DOHH2 (cell line): ENCODE measurements at regions not wholly inside any gene's neighbourhood (a gene's known extent, or its start where the extent isn't known, plus 50 kb on each side); places are given as distances from the start of the nearest gene placed in this dataset.

ENCODE experiments used
- H3F3A ChIP-seq: fragments of 200-600 bp; sonication (generic), shearing (Covaris generic); 2 replicates; pipeline ENCODE4 v1.6.0; 2016; ENCODE audit warnings: antibody characterized with exemption, mild to moderate bottlenecking; ENCODE audit not compliant: control insufficient read depth, insufficient read depth
- H3K27ac ChIP-seq: fragments of 200-600 bp; sonication (generic); 2 replicates; pipeline ENCODE4 v1.5.1; 2014; ENCODE audit warnings: low read depth, mild to moderate bottlenecking, low read length, moderate library complexity
- H3K27me3 ChIP-seq: fragments of 200-600 bp; sonication (generic); 2 replicates; pipeline ENCODE4 v1.6.1; 2014; ENCODE audit warnings: mild to moderate bottlenecking, low read length, mixed read lengths; ENCODE audit not compliant: control insufficient read depth
- H3K36me3 ChIP-seq: fragments of 200-600 bp; sonication (generic); 2 replicates; pipeline ENCODE4 v1.6.1; 2014; ENCODE audit warnings: mild to moderate bottlenecking, low read length, moderate library complexity, mixed read lengths; ENCODE audit not compliant: control insufficient read depth
- H3K4me1 ChIP-seq: fragments of 200-600 bp; sonication (generic); 2 replicates; pipeline ENCODE4 v1.6.1; 2014; ENCODE audit warnings: mild to moderate bottlenecking, low read length, mixed read lengths; ENCODE audit not compliant: control insufficient read depth
- H3K4me2 ChIP-seq: fragments of 200-600 bp; sonication (generic); 2 replicates; pipeline ENCODE4 v1.6.0; 2014; ENCODE audit warnings: mild to moderate bottlenecking, low read length, moderate library complexity
- H3K4me3 ChIP-seq: fragments of 200-600 bp; sonication (generic); 2 replicates; pipeline ENCODE4 v1.5.1; 2014; ENCODE audit warnings: mild to moderate bottlenecking, low read length, mixed read lengths
- H3K79me2 ChIP-seq: fragments of 200-600 bp; sonication (generic); 2 replicates; pipeline ENCODE4 v1.6.1; 2014; ENCODE audit warnings: mild to moderate bottlenecking, low read length, mixed read lengths; ENCODE audit not compliant: control insufficient read depth
- H3K9me2 ChIP-seq: fragments of 200-600 bp; sonication (generic); replicated peaks from 2 replicates; pipeline ENCODE4 v1.6.1; 2014; ENCODE audit warnings: mild to moderate bottlenecking, low read length, mixed read lengths; ENCODE audit not compliant: control insufficient read depth
- H3K9me3 ChIP-seq: fragments of 200-600 bp; sonication (generic); 2 replicates; pipeline ENCODE4 v1.6.1; 2014; ENCODE audit warnings: antibody characterized with exemption, low read length, mixed read lengths; ENCODE audit not compliant: control insufficient read depth, insufficient read depth
- H4K20me1 ChIP-seq: fragments of 200-600 bp; sonication (generic); 2 replicates; pipeline ENCODE4 v1.6.0; 2014; ENCODE audit warnings: low read depth, mild to moderate bottlenecking, antibody characterized with exemption, low read length, moderate library complexity; ENCODE audit not compliant: control insufficient read depth, insufficient read depth
- CTCF ChIP-seq: fragments of 200-600 bp; sonication (generic); IDR thresholded peaks from one replicate; pipeline ENCODE4 v1.5.1; 2014; ENCODE audit warnings: antibody characterized with exemption, mild to moderate bottlenecking, low read depth, low read length; ENCODE audit not compliant: poor library complexity, severe bottlenecking
- EZH2phosphoT487 ChIP-seq: fragments of 200-600 bp; sonication (generic); IDR thresholded peaks from 2 replicates; pipeline ENCODE4 v1.6.1; 2017; ENCODE audit warnings: borderline replicate concordance, mild to moderate bottlenecking, antibody characterized with exemption, low read length, moderate library complexity, mixed read lengths

DNA sequence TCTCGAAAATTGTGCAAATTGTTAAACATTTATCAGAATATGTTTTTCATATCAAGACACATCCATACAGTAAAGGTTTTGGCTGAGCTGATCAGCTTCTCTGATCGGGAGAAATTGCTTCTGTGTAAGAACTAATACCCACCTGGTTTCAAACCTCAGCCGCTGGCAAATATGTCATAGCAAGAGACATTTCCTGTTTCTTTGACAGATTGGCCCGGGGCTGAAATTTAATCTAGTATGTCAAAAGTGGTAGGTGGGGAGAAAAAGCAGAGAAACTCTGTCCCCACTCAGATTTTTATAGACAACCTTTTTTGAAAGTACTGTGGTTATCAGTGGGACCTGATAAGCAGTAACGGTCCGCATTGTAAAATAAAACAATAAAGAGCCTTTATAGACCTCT is 88.8 kb upstream of the SLC24A5 start:
- Histone ChIP-seq H3K9me3 (no peaks in the 10 kb centered on the region), H3K27me3 (no peaks in the 10 kb centered on the region), H3K4me2 (no peak overlapping the region), H3K27ac (no peak overlapping the region), H4K20me1 (no peaks in the 10 kb centered on the region), H3K9me2 (no peaks in the 10 kb centered on the region), H3F3A (no peaks in the 10 kb centered on the region), H3K79me2 (no peaks in the 10 kb centered on the region), H3K4me3 (no peak overlapping the region), H3K36me3 (no peaks in the 10 kb centered on the region), H3K4me1 (no peaks in the 10 kb centered on the region)
- TF ChIP-seq EZH2phosphoT487 = no peak
- no peak for TF ChIP-seq CTCF

DNA sequence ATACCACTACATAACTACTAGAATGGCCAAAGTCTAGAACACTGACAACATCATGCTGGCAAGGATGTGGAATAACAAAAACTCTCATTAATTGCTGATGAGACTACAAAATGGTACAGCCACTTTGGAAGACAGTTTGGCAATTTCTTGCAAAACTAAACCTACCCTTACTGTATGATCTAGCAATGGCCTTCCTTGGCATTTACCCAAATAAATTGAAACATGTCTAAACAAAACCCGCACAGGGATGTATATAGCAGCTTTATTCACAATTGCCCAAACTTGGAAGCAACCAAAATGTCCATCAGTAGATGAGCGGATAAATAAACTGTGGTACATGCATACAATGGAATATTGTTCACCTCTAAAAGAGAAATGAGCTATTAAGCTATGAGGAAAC is 87.9 kb upstream of the SLC24A5 start:
- no peak overlapping the region for H3K4me2 ChIP-seq
- H3K9me3 ChIP-seq = no peaks in the 10 kb centered on the region
- no peak overlapping the region for H3K4me3 ChIP-seq
- H3K79me2 ChIP-seq = no peaks in the 10 kb centered on the region
- no peaks in the 10 kb centered on the region for H3K27me3 ChIP-seq
- H3K27ac ChIP-seq = no peak overlapping the region
- H3F3A ChIP-seq = no peaks in the 10 kb centered on the region
- no peak for TF ChIP-seq EZH2phosphoT487
- TF ChIP-seq CTCF = no peak
- H3K4me1 ChIP-seq = no peaks in the 10 kb centered on the region
- H4K20me1 ChIP-seq = no peaks in the 10 kb centered on the region
- no peaks in the 10 kb centered on the region for H3K36me3 ChIP-seq
- no peaks in the 10 kb centered on the region for H3K9me2 ChIP-seq

- Histone ChIP-seq H3K27me3 (no peaks in the 10 kb centered on the region), H3K79me2 (no peaks in the 10 kb centered on the region), H3K4me3 (no peak overlapping the region), H3F3A (no peaks in the 10 kb centered on the region), H3K36me3 (no peaks in the 10 kb centered on the region), H4K20me1 (no peaks in the 10 kb centered on the region), H3K9me2 (no peaks in the 10 kb centered on the region), H3K4me2 (no peak overlapping the region), H3K4me1 (no peaks in the 10 kb centered on the region), H3K9me3 (no peaks in the 10 kb centered on the region), H3K27ac (no peak overlapping the region)
- TF ChIP-seq CTCF = no peak
- no peak for TF ChIP-seq EZH2phosphoT487
Measured at GRCh38 chr15:48038221-48038620, 82.6 kb upstream of the SLC24A5 start.
